ENCODE measurements at regions not wholly inside any gene's neighbourhood (a gene's known extent, or its start where the extent isn't known, plus 50 kb on each side); places are given as distances from the start of the nearest gene placed in this dataset.

DNA sequence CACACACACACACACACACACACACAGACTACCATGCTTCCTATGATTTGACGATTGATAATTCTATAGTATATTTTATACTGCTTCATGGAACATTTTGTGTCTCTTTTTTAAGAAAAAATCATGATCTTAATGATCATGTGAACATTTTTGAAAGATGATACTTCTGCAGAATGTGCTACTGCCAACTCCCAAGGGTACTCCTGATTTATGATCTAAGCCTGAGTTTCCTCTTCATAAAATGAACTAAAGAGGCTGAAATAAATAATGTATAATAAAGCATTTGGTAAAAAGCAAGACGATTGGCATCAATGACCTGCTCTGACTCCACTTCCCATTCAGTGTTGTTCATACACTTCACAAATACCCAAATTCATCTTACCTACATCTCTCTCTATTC is 333.8 kb upstream of the RBMS3 start:
- no peak for DNase-seq (ENCODE audit: low read depth, low spot score)

DNA sequence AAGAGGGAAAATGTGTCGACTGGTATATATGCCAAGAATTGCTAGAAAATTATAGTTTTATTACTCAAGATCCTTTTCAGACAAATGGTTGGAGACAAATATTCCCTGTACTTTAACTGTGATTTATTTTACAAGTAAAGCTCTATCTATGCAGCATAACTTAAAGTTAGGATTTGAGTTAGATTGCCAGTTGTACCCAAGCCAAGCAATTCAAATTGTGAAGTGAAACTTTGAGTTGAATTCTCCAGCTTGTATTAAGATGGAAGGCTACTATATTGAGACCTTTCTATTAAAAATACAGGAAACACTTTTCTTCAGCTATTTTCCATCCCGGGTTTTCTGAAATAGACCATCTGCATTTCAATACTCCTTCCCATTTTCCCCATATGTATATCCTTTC is 333.1 kb upstream of the RBMS3 start:
- DNase-seq (ENCODE audit: low read depth, low spot score), result no peak

DNA sequence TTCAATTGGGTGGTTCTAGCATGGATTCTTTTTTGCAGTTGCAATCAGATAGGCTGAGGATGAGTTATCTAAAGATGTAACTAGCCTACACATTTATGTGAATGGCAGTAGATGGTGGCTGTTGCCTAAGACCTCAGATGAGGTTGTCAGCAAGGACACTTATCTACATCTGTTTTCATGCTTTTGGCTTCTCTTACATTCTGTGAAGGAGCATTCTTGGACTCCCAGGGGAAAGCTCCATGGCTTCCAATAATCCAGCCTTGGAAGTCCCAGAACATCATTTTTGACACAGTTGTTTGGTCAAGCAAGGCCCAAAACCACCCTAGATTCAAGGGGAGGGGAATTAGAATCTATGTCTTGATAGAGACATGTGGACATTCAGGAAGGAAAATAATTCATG is 332.2 kb upstream of the RBMS3 start:
- DNase-seq (ENCODE audit: low read depth, low spot score), result no peak

DNA sequence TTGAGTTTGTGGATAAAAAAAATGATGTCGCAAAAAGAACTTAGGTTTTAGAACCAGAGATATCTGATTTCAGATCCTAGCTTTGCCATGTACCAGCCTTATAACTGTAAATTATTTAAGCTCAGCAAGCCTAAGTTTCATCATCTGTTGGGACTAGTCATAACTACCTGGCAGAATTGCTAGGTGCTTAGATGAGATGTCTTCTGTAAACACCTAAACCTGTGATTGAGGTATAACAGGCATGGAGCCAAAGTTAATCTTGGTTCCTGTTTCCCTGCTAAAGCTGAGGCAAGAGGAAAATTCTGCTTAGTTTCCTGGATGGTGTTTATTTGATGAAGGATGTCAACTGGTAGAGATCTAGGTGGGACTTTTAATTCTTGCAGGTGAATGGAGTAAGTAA is 331.3 kb upstream of the RBMS3 start:
- no peak for DNase-seq (ENCODE audit: low read depth, low spot score)

DNA sequence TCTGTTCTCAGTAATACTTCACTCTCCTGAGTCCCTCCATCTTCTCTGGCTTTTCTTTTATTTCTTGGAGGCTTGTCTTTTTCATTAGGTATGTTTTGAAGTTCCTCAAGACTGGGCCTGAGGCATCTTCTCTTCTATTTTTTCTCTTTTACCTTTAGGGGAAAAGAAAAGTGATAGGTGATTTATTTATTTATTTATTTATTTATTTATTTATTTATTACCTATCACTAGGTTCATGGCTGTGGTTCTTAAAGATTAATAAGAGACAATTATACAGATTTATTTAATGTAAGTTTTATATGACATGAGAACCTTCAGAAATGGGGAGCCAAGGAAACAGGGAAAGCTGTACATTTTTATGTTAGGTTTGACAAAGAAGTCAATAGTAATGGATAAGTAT is 330.3 kb upstream of the RBMS3 start:
- DNase-seq (ENCODE audit: low read depth, low spot score), result no peak

DNA sequence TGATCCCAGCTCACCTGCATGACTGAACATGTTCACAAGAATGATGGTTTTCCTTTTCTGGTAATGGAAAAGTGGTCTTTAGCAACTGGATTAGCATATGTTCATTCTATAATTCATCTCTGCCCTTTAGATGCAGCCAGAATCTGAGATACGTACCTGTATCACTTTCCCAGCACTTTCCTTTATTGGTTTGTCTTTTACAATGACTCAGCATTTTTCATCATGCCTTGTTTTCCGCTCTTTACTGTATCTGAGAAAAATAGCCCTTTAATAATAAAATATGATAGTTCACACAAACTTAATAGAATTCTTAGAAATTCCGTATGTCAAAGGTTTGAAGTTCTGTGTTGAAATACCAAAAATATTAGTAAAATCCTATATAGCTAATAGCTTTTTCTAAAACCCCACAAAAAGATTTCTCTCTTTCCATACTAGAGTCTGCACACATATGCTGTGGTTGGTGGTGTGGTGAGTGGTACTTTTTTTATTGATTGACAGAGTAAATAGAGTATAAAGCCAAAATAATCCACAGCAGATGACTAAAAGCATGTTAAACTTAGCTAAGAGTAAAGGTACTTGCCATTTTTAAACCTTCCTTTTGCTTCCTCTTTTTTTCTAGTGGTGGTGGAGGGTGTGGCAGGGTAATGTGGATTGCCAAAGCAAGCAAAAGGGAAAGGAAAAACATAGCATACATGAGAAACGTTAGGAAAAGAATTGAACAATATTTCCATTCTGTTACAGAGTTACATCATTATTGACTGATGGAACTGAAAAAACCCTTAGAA is 328.9 kb upstream of the RBMS3 start:
- no peak for DNase-seq (ENCODE audit: low read depth, low spot score)

DNA sequence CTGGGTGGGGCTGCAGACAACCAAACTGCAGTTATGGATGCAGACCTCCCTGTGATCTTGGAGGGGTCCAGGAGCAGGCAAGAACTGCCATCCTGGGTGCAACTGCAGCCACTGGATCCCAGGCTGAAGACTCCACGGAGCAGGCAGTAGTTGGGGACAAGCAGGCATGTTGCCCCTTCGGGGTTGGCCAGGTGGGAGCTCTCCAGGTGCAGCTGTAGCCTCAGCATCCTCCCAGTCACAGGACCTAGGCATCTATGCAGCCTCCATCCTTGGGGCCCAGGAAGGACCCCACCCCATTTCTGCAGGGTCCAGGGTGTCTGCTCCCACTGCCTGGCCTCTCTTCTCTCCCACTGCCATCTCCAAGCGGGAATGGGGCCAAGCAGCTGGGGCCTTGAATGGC is 322.2 kb upstream of the RBMS3 start:
- no peak for DNase-seq (ENCODE audit: low read depth, low spot score)

DNA sequence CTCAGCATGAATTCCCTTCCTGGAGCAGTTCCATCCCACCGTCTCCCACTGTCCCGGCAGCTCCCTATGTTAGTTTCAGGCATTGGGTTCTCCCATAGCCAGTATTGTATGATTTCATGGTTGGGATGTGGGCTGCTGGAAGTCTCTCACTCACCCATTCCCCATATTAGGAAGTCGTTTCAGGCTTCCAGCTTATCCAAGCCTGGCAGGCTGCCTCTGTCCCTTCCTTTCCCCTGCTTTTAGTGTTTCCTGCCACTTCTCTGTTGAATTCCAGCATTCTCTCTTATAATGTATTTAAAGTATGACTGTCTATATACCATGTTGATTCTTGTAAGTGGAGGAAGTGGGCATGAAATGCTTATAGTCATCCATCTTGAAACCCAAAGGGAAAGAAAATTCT is 309.7 kb upstream of the RBMS3 start:
- peak; percentile 15 for DNase-seq (ENCODE audit: low read depth, low spot score)

DNA sequence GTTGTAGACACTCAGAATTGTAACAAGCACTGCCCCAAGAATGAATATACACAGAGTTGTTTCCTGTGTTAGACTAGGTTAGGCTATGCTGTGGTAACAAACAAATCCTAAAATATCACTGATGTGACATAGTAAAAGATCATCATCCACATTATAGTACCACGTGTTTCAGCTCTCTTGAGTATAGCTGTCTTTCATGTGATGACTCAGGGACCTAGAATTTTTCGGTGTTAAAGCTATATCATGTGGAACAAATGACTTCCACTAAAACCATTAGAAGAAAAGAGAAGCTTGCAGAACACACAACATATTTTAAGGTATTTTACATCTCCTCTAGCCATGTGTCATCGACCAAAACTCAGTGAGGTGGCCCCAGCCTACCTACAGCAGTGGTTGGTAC is 307.9 kb upstream of the RBMS3 start:
- DNase-seq (ENCODE audit: low read depth, low spot score), result no peak

DNA sequence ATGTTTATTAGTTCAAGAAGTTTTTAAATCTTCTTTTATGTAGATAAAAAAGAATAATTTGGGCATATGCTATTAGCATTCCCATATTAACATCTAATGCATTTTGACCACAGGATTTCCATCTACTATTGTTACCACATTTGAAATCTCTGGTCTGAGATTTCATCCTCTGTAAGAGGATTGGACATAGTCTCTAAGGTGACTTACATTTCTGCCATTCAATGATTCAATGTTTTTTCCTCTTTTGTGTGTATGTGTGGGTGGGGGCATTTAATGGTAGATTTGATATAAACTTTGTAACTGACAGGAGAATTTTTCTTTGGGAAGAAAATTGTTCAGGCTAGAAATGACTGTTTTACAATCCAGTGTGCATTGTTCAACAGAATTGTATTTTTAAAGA is 307.3 kb upstream of the RBMS3 start:
- no peak for DNase-seq (ENCODE audit: low read depth, low spot score)

DNA sequence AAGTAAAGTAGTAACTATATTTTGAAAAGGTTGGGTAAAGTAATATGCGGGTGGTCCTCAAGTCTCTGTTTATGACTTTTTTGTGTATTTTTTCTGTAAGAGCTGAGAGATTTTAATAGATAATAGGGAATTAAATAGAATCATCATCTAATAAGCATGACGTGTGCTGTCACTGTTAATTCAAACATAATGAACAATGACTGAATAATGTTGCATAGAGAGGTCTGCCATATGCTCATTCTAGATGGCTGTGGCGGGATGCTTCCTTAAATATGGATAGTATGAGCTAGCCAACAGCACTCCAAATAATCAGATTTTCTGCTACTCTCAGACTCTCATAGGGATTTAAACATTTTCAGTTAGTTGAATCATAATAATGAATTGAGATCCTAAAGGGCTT is 302.8 kb upstream of the RBMS3 start:
- no peak for DNase-seq (ENCODE audit: low read depth, low spot score)

DNA sequence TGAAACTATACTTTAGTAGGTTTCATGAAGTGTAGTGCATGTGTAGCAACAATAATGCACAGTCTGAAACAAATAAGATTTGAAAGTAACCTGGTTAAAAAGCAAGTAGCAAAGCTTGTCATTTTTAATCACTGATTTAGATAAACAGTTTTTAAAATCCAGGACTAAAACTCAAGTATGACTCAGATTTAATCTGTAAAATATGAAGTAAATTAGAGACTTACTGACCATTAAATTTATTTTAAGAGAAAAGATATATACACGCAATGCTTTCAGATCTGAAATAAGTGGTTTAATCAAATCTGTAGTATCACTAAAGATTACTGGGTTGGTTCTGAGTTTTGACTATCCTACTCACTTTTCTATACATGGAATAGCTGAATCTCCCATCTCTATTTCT is 300.7 kb upstream of the RBMS3 start:
- DNase-seq (ENCODE audit: low read depth, low spot score), result no peak

DNA sequence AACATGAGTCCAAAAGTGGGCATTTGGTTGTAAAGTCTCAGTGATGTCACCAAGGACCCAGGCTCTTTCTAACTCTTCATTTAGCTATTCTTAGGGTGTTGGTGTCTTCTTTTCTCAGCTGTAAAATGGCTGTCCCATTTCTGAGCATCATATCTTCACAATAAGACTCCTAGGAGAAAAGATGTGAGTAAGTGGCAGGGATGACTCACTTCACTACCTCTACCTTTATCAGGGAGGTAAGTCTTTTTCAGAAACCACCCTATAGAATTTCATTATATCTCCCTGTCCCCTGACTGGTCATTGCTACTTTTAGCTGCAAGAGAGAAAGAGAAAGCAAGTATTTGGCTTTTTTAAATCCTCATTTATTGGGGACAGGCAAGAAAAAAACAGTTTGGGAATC is 300.2 kb upstream of the RBMS3 start:
- no peak for DNase-seq (ENCODE audit: low read depth, low spot score)

DNA sequence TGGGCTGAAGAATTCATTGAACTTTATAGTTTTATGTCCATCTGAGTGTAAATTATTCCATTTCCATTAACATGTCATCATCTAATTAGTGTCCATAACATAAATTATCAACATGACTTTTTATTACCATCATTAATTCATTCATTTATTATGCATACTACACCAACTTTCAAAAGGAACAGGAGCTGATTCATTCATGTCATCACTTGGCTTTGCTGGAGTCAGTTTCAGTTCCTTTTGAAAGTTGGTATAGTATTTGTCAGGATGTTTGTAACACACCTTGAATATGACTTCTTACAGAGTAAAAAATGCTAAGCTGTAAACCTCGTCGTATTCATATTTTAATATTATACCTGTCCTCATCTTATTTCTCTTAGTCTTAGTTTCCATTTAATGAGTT is 298.0 kb upstream of the RBMS3 start:
- DNase-seq (ENCODE audit: low read depth, low spot score), result no peak

DNA sequence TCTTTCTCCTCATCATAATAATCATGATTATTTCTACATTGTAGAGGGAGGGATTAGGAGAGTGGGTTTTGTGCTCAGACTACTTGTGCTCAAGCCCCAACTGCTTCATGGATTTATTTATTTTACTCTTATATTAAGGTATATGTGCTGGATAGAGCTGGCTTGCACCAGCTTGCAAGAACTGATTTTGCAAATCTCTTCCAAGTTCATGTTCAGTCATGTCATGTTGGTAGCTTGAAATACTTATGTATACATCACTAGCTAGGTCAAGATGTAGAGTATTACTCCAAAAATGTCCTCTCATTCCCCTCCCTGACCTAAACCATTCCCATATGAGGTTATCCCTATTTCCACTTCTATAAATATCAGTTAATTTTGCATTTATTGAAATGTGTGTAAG is 293.9 kb upstream of the RBMS3 start:
- no peak for DNase-seq (ENCODE audit: low read depth, low spot score)

DNA sequence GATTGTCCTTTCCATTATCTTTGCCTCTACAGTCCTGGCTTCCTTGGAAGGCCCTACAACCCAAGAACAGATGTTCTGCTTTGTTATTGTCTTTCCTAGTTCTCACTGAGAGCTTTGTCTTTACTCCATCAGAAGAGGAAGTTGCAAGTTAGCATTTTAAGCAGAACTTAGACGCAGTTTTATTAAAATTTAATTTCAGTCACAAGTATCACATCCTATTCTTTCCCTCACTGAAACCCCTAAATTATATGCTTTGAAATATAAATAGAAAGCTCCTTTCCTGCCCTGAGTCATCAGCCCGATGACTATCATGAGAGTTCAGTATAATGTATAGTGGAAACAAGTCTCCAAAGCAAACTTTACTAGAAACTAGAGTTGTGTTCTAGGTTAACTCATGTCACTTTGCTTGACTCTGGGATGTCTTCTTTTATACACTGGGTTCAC is 291.2 kb upstream of the RBMS3 start:
- DNase-seq (ENCODE audit: low read depth, low spot score), result no peak

DNA sequence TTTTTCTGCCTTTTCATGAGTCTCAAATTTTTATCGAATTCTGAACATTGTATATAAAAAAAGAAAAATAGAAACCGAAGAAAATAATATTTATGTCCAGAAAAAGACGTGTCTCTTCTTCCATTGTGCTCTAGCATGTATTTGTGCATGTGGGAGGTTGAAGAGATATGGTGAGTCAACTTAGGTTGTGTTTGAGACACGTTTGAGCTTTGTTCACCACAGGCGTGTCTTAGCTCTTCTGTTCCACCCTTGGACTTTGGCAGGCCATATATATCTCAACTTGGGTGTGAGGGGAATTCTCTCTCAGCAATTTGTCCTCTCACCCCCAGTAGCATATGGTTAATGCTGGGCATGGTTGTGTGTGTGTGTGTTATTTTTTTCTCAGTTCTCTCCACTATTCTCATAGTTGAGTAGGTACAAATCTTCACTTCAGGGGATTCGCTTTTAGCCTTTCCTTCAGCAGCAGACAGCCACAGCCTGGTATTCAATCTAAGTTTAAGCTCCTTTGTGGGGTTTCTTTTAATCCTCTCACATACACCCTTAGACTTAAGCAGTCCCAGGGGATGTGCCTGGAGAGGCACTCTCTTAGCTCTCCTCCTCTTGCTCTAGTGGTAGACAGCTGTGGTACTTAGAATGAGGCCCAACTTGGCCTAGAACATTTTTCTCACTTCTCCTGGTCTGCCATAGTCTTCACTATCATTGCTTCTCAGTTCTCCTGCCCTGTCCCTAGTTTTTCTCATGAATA is 286.5 kb upstream of the RBMS3 start:
- DNase-seq (ENCODE audit: low read depth, low spot score), result no peak

DNA sequence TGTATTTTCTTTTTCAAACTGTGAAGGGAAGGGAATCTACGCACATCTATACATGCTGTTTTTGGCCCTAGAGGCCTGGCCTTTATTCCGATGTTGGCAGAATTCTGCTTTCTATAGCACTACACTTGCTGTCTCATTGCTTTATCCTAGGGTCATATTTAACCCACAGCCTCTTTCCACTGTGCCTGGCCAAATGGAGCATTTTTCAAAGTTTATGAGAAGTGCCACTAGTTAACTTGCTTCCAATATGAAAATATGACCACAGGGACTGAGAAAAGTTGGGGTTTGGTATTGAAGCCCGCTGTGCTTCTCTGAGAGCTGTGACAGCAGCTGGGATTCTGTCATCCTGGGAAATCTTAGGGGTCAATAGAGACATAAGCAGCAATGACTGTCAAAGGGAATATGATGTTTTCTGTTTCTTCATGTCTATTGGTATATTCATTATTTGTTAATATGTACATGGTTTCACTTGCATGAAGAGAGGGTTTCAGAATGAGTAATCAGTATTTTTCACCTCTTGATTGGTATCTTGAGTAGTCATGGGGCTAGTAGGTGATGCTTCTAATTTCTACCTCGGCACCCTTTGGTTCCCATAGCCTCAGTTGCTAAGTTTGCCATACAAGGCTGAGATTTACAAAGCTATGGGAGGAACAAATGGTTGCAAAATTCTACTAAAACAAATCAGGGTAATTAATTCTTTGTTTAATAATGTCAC is 275.8 kb upstream of the RBMS3 start:
- no peak for DNase-seq (ENCODE audit: low read depth, low spot score)

DNA sequence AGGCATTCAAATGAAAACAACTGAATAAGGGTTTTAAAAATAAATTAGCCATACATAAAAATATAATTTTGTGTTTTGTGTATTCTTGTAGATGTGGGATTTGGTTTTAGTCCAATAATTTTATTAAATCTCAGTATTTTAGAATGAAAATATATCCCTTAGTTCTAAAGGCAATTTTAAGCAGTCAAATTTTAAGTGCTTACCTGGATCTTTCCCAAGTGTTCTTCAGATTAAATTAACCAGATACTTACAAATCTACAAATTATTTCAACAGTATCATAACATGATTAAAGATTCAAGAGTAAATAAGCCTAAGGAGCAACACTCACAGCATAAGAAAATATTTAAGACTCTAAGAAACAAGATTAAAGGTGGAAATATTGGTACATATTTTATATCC is 275.0 kb upstream of the RBMS3 start:
- no peak for DNase-seq (ENCODE audit: low read depth, low spot score)

DNA sequence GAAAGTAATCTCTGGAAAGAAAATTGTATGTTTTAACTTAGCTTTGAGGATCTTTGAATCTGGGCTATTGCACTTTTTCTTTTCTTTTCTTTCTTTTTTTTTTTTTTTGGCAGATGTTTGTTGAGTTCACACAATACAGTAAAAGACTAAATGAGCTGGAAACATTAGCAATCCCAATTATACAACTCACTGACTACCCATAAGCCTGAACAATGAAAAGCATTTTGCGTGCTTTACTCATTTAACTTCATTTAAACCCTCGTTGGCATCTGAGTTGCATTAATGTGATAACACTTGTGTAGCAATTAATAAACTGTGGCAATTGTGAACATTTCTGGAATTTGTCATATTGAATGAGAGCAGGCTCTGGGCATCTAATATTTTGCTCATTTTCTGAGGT is 269.4 kb upstream of the RBMS3 start:
- DNase-seq (ENCODE audit: low read depth, low spot score), result no peak

DNA sequence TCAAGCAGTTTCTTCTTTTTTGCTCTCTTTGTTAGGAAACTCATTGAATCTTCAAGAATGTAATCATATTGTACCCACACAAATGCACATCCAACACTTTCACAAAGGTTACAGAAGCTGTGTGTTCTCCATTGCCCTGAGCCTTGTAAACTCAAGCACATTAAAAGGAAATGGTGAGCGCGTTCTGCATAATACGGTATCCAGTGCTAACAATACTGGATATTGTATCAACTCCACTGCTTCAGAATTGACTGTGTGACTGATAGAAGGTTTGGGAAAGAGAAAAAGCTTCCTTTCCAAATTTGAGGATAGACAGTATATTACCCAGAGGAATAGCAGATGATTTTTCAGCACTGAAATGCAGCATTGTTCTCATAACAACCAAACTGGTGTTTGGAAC is 268.9 kb upstream of the RBMS3 start:
- no peak for DNase-seq (ENCODE audit: low read depth, low spot score)

DNA sequence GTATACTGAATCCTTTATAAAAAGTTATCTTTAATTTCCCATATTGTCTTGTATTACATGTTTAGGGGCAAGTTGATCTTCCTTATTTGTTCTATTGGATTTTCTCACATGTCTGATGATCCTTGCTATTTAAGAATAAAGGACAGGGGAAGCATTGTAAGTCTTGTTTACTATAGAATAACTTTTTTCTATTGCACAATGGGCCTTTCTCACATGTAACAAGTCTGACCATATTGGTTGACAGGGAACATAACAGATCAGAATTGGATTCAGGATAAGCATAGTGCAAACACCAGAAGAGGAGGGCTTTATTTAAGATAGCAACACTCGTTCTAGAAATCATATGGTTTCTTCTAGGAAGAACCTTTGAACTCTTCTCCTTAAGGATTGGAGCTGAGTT is 257.9 kb upstream of the RBMS3 start:
- DNase-seq (ENCODE audit: low read depth, low spot score), result no peak

DNA sequence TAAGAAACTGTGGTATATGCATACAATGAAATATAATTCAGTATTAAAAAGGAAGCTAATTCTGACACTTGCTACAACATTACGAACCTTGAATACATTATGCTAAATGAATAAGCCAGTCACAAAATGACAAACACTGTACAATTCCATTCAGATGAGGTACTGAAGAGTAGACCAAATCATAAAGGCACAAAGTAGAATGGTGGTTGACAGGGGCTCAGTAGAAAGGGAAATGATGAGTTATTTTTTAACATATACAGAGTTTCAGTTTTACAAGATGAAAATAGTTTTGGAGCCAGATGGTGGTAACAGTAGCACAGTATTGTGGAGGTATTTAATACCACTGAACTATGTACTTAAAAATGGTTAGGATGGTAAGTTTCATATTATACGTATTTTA is 254.6 kb upstream of the RBMS3 start:
- DNase-seq (ENCODE audit: low read depth, low spot score), result no peak
